Type B pancreatic cell (in vitro differentiated cells): ENCODE measurements at regions not wholly inside any gene's neighbourhood (a gene's known extent, or its start where the extent isn't known, plus 50 kb on each side); places are given as distances from the start of the nearest gene placed in this dataset.
"Not testable (repeated sequence)": the region's sequence is repeated elsewhere in the genome, so short reads cannot be mapped to it uniquely, and the experiment has no call there.

ENCODE experiments used
- DNase-seq: peaks from one replicate; pipeline ENCODE4 v3.0.0; 2021; ENCODE audit warnings: mixed read lengths; ENCODE audit not compliant: unreplicated experiment; ENCODE audit errors: extremely low spot score
- H3K27ac Mint-ChIP-seq: 2 replicates; pipeline ENCODE4 v1.8.0; 2021; ENCODE audit warnings: mild to moderate bottlenecking, mixed read lengths
- H3K27me3 Mint-ChIP-seq: 2 replicates; pipeline ENCODE4 v1.8.0; 2021; ENCODE audit warnings: mixed read lengths
- H3K36me3 Mint-ChIP-seq: 2 replicates; pipeline ENCODE4 v1.8.0; 2021; ENCODE audit warnings: mixed read lengths
- H3K4me1 Mint-ChIP-seq: one replicate; pipeline ENCODE4 v1.8.0; 2021; ENCODE audit warnings: mixed read lengths; ENCODE audit not compliant: unreplicated experiment
- H3K4me3 Mint-ChIP-seq: 2 replicates; pipeline ENCODE4 v1.8.0; 2021; ENCODE audit warnings: mild to moderate bottlenecking, mixed read lengths
- H3K9me3 Mint-ChIP-seq: 2 replicates; pipeline ENCODE4 v1.8.0; 2021; ENCODE audit warnings: mixed read lengths
- CTCF ChIP-seq: fragments of 200-600 bp; sonication (generic); conservative IDR thresholded peaks from 2 replicates; pipeline ENCODE4 v1.5.0; 2021; ENCODE audit warnings: antibody characterized with exemption, mild to moderate bottlenecking

GRCh38 chr2:123453046-123453700 lies 571.9 kb upstream of the CNTNAP5 start:
- H3K36me3 Mint-ChIP-seq, result no peaks in the 10 kb centered on the region
- H3K27ac Mint-ChIP-seq, result no peak overlapping the region
- DNase-seq, result no peak
- H3K27me3 Mint-ChIP-seq, result no peaks in the 10 kb centered on the region
- TF ChIP-seq CTCF, result no peak
- no peaks in the 10 kb centered on the region for H3K9me3 Mint-ChIP-seq
- no peaks in the 10 kb centered on the region for H3K4me1 Mint-ChIP-seq
- H3K4me3 Mint-ChIP-seq, result no peak overlapping the region

- TF ChIP-seq CTCF, result no peak
- Mint-ChIP-seq H3K4me3 (no peak overlapping the region), H3K4me1 (no peaks in the 10 kb centered on the region)
Observed at GRCh38 chr2:123453772-123454171, 571.3 kb upstream of the CNTNAP5 start.

DNA sequence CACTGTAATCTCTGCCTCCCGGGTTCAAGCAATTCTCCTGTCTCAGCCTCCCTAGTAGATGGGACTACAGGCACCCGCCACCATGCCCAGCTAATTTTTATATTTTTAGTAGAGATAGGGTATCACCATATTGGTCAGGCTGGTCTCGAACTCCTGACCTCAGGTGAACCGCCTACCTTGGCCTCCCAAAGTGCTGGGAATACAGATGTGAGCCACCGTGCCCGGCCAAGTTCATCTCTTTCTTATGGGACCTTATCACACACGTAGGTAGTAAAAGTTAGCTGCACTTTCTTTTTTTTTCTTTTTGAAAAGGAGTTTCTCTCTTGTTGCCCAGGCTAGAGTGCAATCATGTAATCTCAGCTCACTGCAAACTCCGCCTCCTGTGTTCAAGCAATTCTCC lies 569.9 kb upstream of the CNTNAP5 start:
- not testable (repeated sequence) for H3K27ac Mint-ChIP-seq

More at GRCh38 chr2:123453772-123454171, 571.3 kb upstream of the CNTNAP5 start:
- Mint-ChIP-seq H3K27ac (no peak overlapping the region), H3K36me3 (no peaks in the 10 kb centered on the region), H3K9me3 (no peaks in the 10 kb centered on the region), H3K27me3 (no peaks in the 10 kb centered on the region)
- no peak for DNase-seq

DNA sequence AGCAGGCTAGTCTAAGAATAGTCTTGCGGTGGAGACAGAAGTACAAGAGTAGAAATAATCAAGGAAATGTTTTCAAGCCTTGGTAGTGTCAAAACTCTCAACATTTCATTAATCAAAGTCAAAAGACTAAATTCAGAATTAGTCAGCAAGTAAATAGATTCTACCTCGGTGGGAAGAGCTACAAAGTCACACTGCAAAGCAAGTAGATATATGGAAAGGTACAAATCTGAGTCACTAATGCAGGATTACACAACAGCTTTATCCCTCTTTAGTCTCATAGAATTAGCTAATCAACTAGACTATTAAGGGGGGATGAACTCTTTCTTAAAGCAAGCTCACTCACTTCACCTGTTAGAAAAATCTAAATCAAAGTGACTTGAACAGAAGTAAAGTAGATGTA lies 568.7 kb upstream of the CNTNAP5 start:
- H3K4me3 Mint-ChIP-seq, result no peak overlapping the region
- H3K9me3 Mint-ChIP-seq, result no peaks in the 10 kb centered on the region
- no peak for TF ChIP-seq CTCF
- no peak for DNase-seq
- H3K36me3 Mint-ChIP-seq, result no peaks in the 10 kb centered on the region
- no peaks in the 10 kb centered on the region for H3K4me1 Mint-ChIP-seq
- H3K27me3 Mint-ChIP-seq, result no peaks in the 10 kb centered on the region
- no peak overlapping the region for H3K27ac Mint-ChIP-seq

More for the DNA sequence above, 569.9 kb upstream of the CNTNAP5 start:
- not testable (repeated sequence) for H3K9me3 Mint-ChIP-seq, H3K36me3 Mint-ChIP-seq, H3K4me1 Mint-ChIP-seq, DNase-seq, H3K27me3 Mint-ChIP-seq, H3K4me3 Mint-ChIP-seq

DNA sequence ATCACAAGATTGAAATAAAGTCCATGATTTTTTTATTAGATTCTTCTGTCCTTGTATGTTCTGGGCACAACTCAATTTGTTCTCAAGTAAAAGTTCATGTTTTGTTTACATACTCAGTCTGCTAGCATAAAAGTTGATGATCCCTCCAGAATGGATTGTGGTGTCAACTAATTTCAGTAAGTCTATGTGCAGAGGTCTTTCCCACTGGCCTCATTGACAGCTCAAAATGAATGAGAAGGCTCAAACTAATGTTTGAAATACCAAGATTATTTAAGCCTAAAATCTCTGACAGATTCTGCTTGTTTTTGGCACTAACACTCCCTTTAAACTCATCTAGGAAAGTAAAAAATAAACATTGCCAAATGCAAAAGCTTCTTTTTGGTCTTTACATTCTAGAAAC lies 561.2 kb upstream of the CNTNAP5 start:
- no peaks in the 10 kb centered on the region for H3K9me3 Mint-ChIP-seq
- no peak overlapping the region for H3K4me3 Mint-ChIP-seq
- no peak for DNase-seq
- H3K27ac Mint-ChIP-seq, result no peak overlapping the region
- TF ChIP-seq CTCF, result no peak
- H3K4me1 Mint-ChIP-seq, result peaks cover 7% of the 10 kb centered on the region
- no peaks in the 10 kb centered on the region for H3K36me3 Mint-ChIP-seq
- H3K27me3 Mint-ChIP-seq, result no peaks in the 10 kb centered on the region

DNA sequence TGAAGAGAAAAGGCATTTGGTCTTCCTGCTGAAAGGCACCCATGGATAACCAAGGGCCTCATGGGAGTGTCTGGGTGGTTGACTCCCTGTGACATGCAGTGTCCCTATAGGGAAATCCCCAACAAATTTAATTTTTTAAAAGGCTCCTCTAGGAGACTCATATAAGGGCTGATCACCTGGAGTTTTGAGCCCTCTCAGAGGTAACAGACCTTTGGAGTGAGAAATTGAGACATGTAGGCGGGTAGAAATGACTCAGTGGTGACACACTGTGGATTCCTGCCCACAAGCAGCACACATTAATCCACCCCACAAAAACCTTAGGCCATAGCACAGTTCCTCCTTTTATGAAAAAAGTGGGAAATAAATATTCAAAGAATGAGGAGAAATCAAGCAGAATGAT lies 557.0 kb upstream of the CNTNAP5 start:
- DNase-seq, result no peak
- Mint-ChIP-seq H3K27me3 (no peaks in the 10 kb centered on the region), H3K36me3 (no peaks in the 10 kb centered on the region), H3K9me3 (peaks cover 5% of the 10 kb centered on the region), H3K27ac (no peak overlapping the region), H3K4me3 (no peak overlapping the region), H3K4me1 (peaks cover 7% of the 10 kb centered on the region)
- TF ChIP-seq CTCF, result no peak
